H9 (cell line): ENCODE measurements at regions not wholly inside any gene's neighbourhood (a gene's known extent, or its start where the extent isn't known, plus 50 kb on each side); places are given as distances from the start of the nearest gene placed in this dataset.

Source experiments
- DNase-seq: peaks from one replicate; pipeline ENCODE4 v3.0.0-alpha.2; 2017
- H2AFZ ChIP-seq: one replicate; pipeline ENCODE4 v1.6.1; 2013; ENCODE audit warnings: mild to moderate bottlenecking, low read length, control low read depth, moderate library complexity
- H2AK5ac ChIP-seq: 2 replicates; pipeline ENCODE4 v1.6.1; 2013; ENCODE audit warnings: low read length, control low read depth, mixed read lengths; ENCODE audit not compliant: insufficient read length
- H2BK120ac ChIP-seq: one replicate; pipeline ENCODE4 v1.6.1; 2013; ENCODE audit warnings: low read depth, mild to moderate bottlenecking, low read length, control low read depth, inconsistent platforms; ENCODE audit not compliant: poor library complexity, severe bottlenecking
- H2BK12ac ChIP-seq: 2 replicates; pipeline ENCODE4 v1.6.1; 2013; ENCODE audit warnings: low read length, control low read depth, mixed read lengths, low read depth; ENCODE audit not compliant: insufficient read length
- H2BK15ac ChIP-seq: 2 replicates; pipeline ENCODE4 v1.6.1; 2013; ENCODE audit warnings: low read depth, low read length, control low read depth
- H2BK20ac ChIP-seq: one replicate; pipeline ENCODE4 v1.6.1; 2013; ENCODE audit warnings: low read depth, mild to moderate bottlenecking, low read length, control low read depth, inconsistent platforms; ENCODE audit not compliant: poor library complexity, severe bottlenecking
- H2BK5ac ChIP-seq: 2 replicates; pipeline ENCODE4 v1.6.1; 2013; ENCODE audit warnings: low read length, control low read depth, mixed read lengths; ENCODE audit not compliant: insufficient read length
- H3K14ac ChIP-seq: 2 replicates; pipeline ENCODE4 v1.6.1; 2013; ENCODE audit warnings: low read length, control low read depth; ENCODE audit not compliant: insufficient read depth
- H3K18ac ChIP-seq: 2 replicates; pipeline ENCODE4 v1.6.1; 2013; ENCODE audit warnings: low read depth, mild to moderate bottlenecking, mixed read lengths, low read length, control low read depth; ENCODE audit not compliant: insufficient read length
- H3K23ac ChIP-seq: 2 replicates; pipeline ENCODE4 v1.6.1; 2013; ENCODE audit warnings: low read length, control low read depth, mixed read lengths, low read depth; ENCODE audit not compliant: insufficient read length
- H3K23me2 ChIP-seq: 2 replicates; pipeline ENCODE4 v1.6.1; 2013; ENCODE audit warnings: low read depth, mild to moderate bottlenecking, mixed read lengths, low read length, control low read depth; ENCODE audit not compliant: insufficient read length, poor library complexity, severe bottlenecking
- H3K27ac ChIP-seq: 2 replicates; pipeline ENCODE4 v1.5.1; 2013; ENCODE audit warnings: low read length, control low read depth, mixed read lengths, low read depth; ENCODE audit not compliant: insufficient read length
- H3K27me3 ChIP-seq: 2 replicates; pipeline ENCODE4 v1.6.1; 2013; ENCODE audit warnings: low read length, control low read depth, inconsistent platforms; ENCODE audit not compliant: insufficient read depth
- H3K4ac ChIP-seq: 2 replicates; pipeline ENCODE4 v1.6.1; 2013; ENCODE audit warnings: low read depth, mild to moderate bottlenecking, control low read depth, inconsistent platforms, low read length, moderate library complexity
- H3K4me1 ChIP-seq: 2 replicates; pipeline ENCODE4 v1.6.1; 2013; ENCODE audit warnings: low read length, control low read depth, inconsistent platforms; ENCODE audit not compliant: insufficient read depth
- H3K4me2 ChIP-seq: 2 replicates; pipeline ENCODE4 v1.6.1; 2013; ENCODE audit warnings: low read length, control low read depth, mixed read lengths; ENCODE audit not compliant: insufficient read length, insufficient read depth
- H3K56ac ChIP-seq: 2 replicates; pipeline ENCODE4 v1.6.1; 2013; ENCODE audit warnings: low read depth, mild to moderate bottlenecking, mixed read lengths, low read length, control low read depth; ENCODE audit not compliant: insufficient read length
- H3K79me1 ChIP-seq: 2 replicates; pipeline ENCODE4 v1.6.1; 2013; ENCODE audit warnings: low read depth, mild to moderate bottlenecking, moderate library complexity, low read length, control low read depth, inconsistent platforms; ENCODE audit not compliant: insufficient read depth, poor library complexity, severe bottlenecking
- H3K79me2 ChIP-seq: 2 replicates; pipeline ENCODE4 v1.6.1; 2013; ENCODE audit warnings: low read length, control low read depth, inconsistent platforms; ENCODE audit not compliant: insufficient read depth
- H3K9ac ChIP-seq: 2 replicates; pipeline ENCODE4 v1.6.1; 2013; ENCODE audit warnings: low read length, control low read depth, mixed read lengths; ENCODE audit not compliant: insufficient read length; ENCODE audit errors: extremely low read depth
- H3K9me3 ChIP-seq: one replicate; pipeline ENCODE4 v1.6.1; 2013; ENCODE audit warnings: low read depth, low read length, inconsistent platforms; ENCODE audit not compliant: control insufficient read depth
- H3T11ph ChIP-seq: one replicate; pipeline ENCODE4 v1.6.1; 2013; ENCODE audit warnings: mild to moderate bottlenecking, low read length, control low read depth, inconsistent platforms
- H4K20me1 ChIP-seq: one replicate; pipeline ENCODE4 v1.6.1; 2013; ENCODE audit not compliant: control insufficient read depth, insufficient read length, insufficient read depth
- H4K5ac ChIP-seq: 2 replicates; pipeline ENCODE4 v1.6.1; 2013; ENCODE audit warnings: low read depth, mild to moderate bottlenecking, mixed read lengths, low read length, control low read depth; ENCODE audit not compliant: insufficient read length
- H4K8ac ChIP-seq: replicated peaks from 2 replicates; pipeline ENCODE4 v1.6.1; 2013; ENCODE audit warnings: low read length, control low read depth, mixed read lengths, low read depth; ENCODE audit not compliant: insufficient read length
- H4K91ac ChIP-seq: 2 replicates; pipeline ENCODE4 v1.6.1; 2013; ENCODE audit warnings: low read depth, mild to moderate bottlenecking, moderate library complexity, mixed read lengths, low read length, control low read depth; ENCODE audit not compliant: insufficient read length
- H3K27ac Mint-ChIP-seq, 3 experiments: 2 replicates in 2 of 3; 3 replicates in 1 of 3; pipeline ENCODE4 v1.8.0; 2020 to 2021; ENCODE audit warnings: mixed read lengths in 3 of 3, mild to moderate bottlenecking in 1 of 3, moderate library complexity in 1 of 3
- H3K27me3 Mint-ChIP-seq: 2 replicates; pipeline ENCODE4 v1.8.0; 2021; ENCODE audit warnings: low read depth, mild to moderate bottlenecking, moderate library complexity, mixed read lengths
- H3K36me3 Mint-ChIP-seq, 3 experiments: 2 replicates in 2 of 3; 3 replicates in 1 of 3; pipeline ENCODE4 v1.8.0; 2020 to 2021; ENCODE audit warnings: low read depth in 3 of 3, mixed read lengths in 3 of 3; ENCODE audit not compliant: insufficient read depth in 1 of 3
- H3K4me1 Mint-ChIP-seq, 2 experiments: 2 replicates each; pipeline ENCODE4 v1.8.0; 2020; ENCODE audit warnings: mixed read lengths in 2 of 2
- H3K4me3 Mint-ChIP-seq, 2 experiments: 2 replicates in 1 of 2; 3 replicates in 1 of 2; pipeline ENCODE4 v1.8.0; 2020 to 2021; ENCODE audit warnings: mild to moderate bottlenecking in 2 of 2, mixed read lengths in 2 of 2, moderate library complexity in 1 of 2
- H3K9me3 Mint-ChIP-seq, 2 experiments: 2 replicates in 1 of 2; 3 replicates in 1 of 2; pipeline ENCODE4 v1.8.0; 2020; ENCODE audit warnings: mild to moderate bottlenecking in 2 of 2, mixed read lengths in 2 of 2, moderate library complexity in 1 of 2
- CTCF ChIP-seq: fragments of 200-600 bp; sonication (generic); conservative IDR thresholded peaks from 3 replicates; pipeline ENCODE4 v1.8.0; 2021; ENCODE audit warnings: antibody characterized with exemption, mild to moderate bottlenecking
- WGBS: extraction: QIAGEN DNeasy Blood & Tissue Kit; methylation state at CpG from one replicate; pipeline ENCODE4 v1.1.7; 2013; ENCODE audit warnings: missing lambda C conversion rate, low lambda C conversion rate, mixed read lengths; ENCODE audit not compliant: insufficient read length; ENCODE audit errors: extremely low coverage; 5-methylcytosine and 5-hydroxymethylcytosine counted together

- Mint-ChIP-seq H3K4me1 (peaks cover 22 to 26% of the 10 kb centered on the region in 2 experiments), H3K27me3 (no peaks in the 10 kb centered on the region; the same call in 1 of the 2 replicates), H3K4me3 (no peak overlapping the region), H3K27ac (no peak overlapping the region), H3K36me3 (no peaks in the 10 kb centered on the region), H3K9me3 (no peaks in the 10 kb centered on the region)
- no peak for TF ChIP-seq CTCF
- Histone ChIP-seq H3K27me3 (no peaks in the 10 kb centered on the region), H4K8ac (no peak overlapping the region), H2BK20ac (no peak overlapping the region), H3K23ac (no peak overlapping the region), H3K18ac (no peak overlapping the region), H3K4ac (no peak overlapping the region), H2BK15ac (no peak overlapping the region), H2AFZ (no peak overlapping the region), H4K91ac (no peak overlapping the region), H2AK5ac (no peak overlapping the region), H3K79me2 (no peaks in the 10 kb centered on the region), H3K9ac (no peak overlapping the region), H3K56ac (no peak overlapping the region), H3K14ac (no peak overlapping the region), H3K27ac (no peak overlapping the region), H2BK5ac (no peak overlapping the region), H3K23me2 (no peaks in the 10 kb centered on the region), H4K20me1 (no peaks in the 10 kb centered on the region), H3T11ph (no peak overlapping the region), H3K79me1 (no peaks in the 10 kb centered on the region), H4K5ac (no peak overlapping the region), H3K4me2 (no peak overlapping the region), H3K9me3 (no peaks in the 10 kb centered on the region), H2BK120ac (no peak overlapping the region), H3K4me1 (no peaks in the 10 kb centered on the region), H2BK12ac (no peak overlapping the region)
- no peak for DNase-seq
- no CpG with 5 or more reads among the region's 6 CpGs for WGBS
These were observed 241.7 kb upstream of the NEBL start for GRCh38 chr10:21138769-21139340.
